ENCODE measurements at regions not wholly inside any gene's neighbourhood (a gene's known extent, or its start where the extent isn't known, plus 50 kb on each side); places are given as distances from the start of the nearest gene placed in this dataset.

DNA sequence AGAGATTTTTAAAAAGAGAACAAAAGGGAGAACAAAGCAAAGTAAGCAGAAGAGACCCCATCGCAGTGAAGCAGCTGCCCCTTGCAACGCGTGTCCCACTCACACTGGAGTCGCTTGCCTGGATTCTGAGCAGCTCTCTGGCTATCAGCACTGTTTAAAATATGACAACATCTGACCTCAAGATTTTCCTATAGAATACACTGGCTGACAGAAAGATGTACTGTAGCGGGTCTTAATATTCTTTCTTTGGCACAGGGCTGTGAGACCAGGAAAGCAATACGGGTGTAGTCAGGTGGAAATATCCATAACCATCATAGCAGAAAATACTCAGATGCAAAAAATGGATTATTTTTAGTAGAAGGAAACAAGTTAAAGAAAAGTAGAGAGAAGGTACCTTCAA, 125.7 kb upstream of the TNS3 start:
- no peaks in the 10 kb centered on the region for H3K36me3 Mint-ChIP-seq
- H3K4me1 Mint-ChIP-seq, result no peaks in the 10 kb centered on the region
- H3K9me3 ChIP-seq (ENCODE audit: control insufficient read depth in 1 of 2, low read length in 2 of 2), result no peaks in the 10 kb centered on the region
- H3K4me1 ChIP-seq (ENCODE audit: insufficient read depth, low read length), result no peaks in the 10 kb centered on the region
- H3K27ac ChIP-seq (ENCODE audit: low read depth, low read length), result no peak overlapping the region
- no peak for DNase-seq
- H3K9me3 Mint-ChIP-seq, result no peaks in the 10 kb centered on the region
- ChIA-PET CTCF (ENCODE audit: partially characterized antibody) (no interaction called here), POLR2A (ENCODE audit: partially characterized antibody) (no interaction called here)
- H3K27me3 ChIP-seq (ENCODE audit: insufficient read depth, low read length), result no peaks in the 10 kb centered on the region
- H3K36me3 ChIP-seq (ENCODE audit: insufficient read depth, low read length), result no peaks in the 10 kb centered on the region
- no peak overlapping the region for H3K4me3 ChIP-seq (ENCODE audit: low read length in 2 of 2)
- no peak overlapping the region for H3K4me3 Mint-ChIP-seq
- H3K27ac Mint-ChIP-seq, result no peak overlapping the region
- intact Hi-C loops (cut with micrococcal nuclease), result no loop called here
- H3K27me3 Mint-ChIP-seq, result no peaks in the 10 kb centered on the region

DNA sequence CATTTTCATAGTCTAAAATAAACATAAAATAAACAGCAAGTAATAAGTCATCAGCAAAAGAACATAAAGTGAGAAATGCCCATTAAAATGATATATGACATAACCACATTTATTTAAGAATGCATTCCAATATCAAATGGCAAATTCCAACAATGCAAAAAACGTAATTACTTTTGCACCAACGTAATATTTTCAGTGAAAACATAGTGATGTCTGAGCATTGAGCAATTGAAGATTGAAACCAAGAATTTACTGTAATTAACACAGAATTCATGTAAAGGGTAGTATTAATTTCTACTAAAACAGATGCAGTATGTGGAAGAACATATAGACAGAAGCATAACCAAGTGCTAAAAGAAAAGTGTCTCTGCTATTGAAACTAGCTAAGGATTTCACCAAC, 123.0 kb upstream of the TNS3 start:
- CTCF ChIA-PET (ENCODE audit: partially characterized antibody), result no interaction called here
- H3K27ac Mint-ChIP-seq, result no peak overlapping the region
- H3K27me3 Mint-ChIP-seq, result no peaks in the 10 kb centered on the region
- Histone ChIP-seq H3K36me3 (ENCODE audit: insufficient read depth, low read length) (no peaks in the 10 kb centered on the region), H3K27me3 (ENCODE audit: insufficient read depth, low read length) (no peaks in the 10 kb centered on the region), H3K4me3 (ENCODE audit: low read length in 2 of 2) (no peak overlapping the region), H3K27ac (ENCODE audit: low read depth, low read length) (no peak overlapping the region), H3K9me3 (ENCODE audit: control insufficient read depth in 1 of 2, low read length in 2 of 2) (no peaks in the 10 kb centered on the region), H3K4me1 (ENCODE audit: insufficient read depth, low read length) (no peaks in the 10 kb centered on the region)
- H3K4me1 Mint-ChIP-seq, result no peaks in the 10 kb centered on the region
- DNase-seq, result no peak
- H3K36me3 Mint-ChIP-seq, result no peaks in the 10 kb centered on the region
- POLR2A ChIA-PET (ENCODE audit: partially characterized antibody), result no interaction called here
- no peaks in the 10 kb centered on the region for H3K9me3 Mint-ChIP-seq
- intact Hi-C loops (cut with micrococcal nuclease), result no loop called here
- no peak overlapping the region for H3K4me3 Mint-ChIP-seq

DNA sequence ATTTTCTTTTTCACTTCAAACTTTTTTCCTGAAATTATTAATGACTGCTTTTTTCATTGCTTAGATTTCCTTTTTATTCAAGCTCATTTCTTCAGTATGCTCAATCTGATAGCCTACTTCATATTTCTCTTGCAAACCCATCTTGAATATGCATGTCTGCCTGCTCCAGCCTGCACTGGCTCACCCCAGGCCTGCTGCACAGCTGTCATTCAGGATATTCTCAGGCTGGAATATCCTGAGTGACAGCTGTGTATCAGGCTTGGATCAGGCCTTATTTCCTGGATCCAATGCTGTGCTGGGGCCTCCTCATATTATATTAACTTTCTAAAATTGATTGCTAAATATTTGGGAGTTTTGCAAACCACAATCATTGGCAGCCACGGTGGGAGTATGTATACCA, 120.2 kb upstream of the TNS3 start:
- Histone ChIP-seq H3K36me3 (ENCODE audit: insufficient read depth, low read length) (no peaks in the 10 kb centered on the region), H3K27ac (ENCODE audit: low read depth, low read length) (no peak overlapping the region), H3K4me1 (ENCODE audit: insufficient read depth, low read length) (no peaks in the 10 kb centered on the region), H3K9me3 (ENCODE audit: control insufficient read depth in 1 of 2, low read length in 2 of 2) (no peaks in the 10 kb centered on the region), H3K27me3 (ENCODE audit: insufficient read depth, low read length) (no peaks in the 10 kb centered on the region), H3K4me3 (ENCODE audit: low read length in 2 of 2) (no peak overlapping the region)
- ChIA-PET POLR2A (ENCODE audit: partially characterized antibody) (no interaction called here), CTCF (ENCODE audit: partially characterized antibody) (no interaction called here)
- no peaks in the 10 kb centered on the region for H3K36me3 Mint-ChIP-seq
- no peak overlapping the region for H3K4me3 Mint-ChIP-seq
- H3K27ac Mint-ChIP-seq, result no peak overlapping the region
- intact Hi-C loops (cut with micrococcal nuclease), result no loop called here
- DNase-seq, result no peak
- H3K4me1 Mint-ChIP-seq, result no peaks in the 10 kb centered on the region
- no peaks in the 10 kb centered on the region for H3K27me3 Mint-ChIP-seq
- H3K9me3 Mint-ChIP-seq, result no peaks in the 10 kb centered on the region

DNA sequence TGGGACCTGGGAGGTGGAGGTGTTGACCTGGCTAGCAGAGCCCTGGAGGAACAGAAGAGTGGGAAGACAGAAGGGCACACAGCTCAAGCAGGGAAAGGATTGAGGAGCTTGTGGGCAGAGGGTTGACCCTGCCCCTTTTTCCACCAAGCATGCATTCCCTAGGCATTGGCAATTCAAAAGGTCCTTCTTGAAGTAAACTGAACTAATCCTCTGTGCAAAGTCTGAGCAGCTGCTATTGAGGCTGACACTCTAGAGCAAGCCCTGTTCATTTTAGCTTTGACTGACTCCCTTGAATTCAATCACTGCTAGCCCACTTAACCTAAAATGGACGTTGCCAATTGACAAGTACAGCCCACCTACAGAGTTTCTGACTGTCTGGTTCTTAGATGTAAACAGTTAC, 116.5 kb upstream of the TNS3 start:
- POLR2A ChIA-PET (ENCODE audit: partially characterized antibody), result no interaction called here

DNA sequence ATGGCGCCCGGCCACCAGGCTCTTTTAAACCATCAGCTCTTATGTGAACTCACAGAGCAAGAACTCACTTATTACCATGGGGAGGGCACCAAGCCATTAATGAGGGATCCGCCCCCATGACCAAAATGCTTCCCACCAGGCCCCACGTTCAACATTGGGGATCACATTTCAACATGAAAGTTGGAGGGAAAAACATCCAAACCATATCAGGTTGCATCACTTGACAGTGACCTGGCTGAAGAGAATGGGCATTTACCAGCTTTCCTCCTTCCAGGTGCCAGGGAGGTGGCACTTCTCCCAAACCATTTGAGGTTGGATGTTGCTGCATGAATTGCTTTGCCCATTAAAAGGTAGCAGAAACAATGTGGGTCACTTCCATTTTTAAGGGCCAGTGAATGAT, 115.6 kb upstream of the TNS3 start:
- H3K27ac ChIP-seq (ENCODE audit: low read depth, low read length), result no peak overlapping the region
- H3K9me3 Mint-ChIP-seq, result peaks cover 0 to 4% (median 0%) of the 10 kb centered on the region in 8 donors
- intact Hi-C loops (cut with micrococcal nuclease), result no loop called here
- no peak for DNase-seq
- no peaks in the 10 kb centered on the region for H3K36me3 Mint-ChIP-seq
- no peak overlapping the region for H3K4me3 ChIP-seq (ENCODE audit: low read length in 2 of 2)
- no peak overlapping the region for H3K27ac Mint-ChIP-seq
- no peaks in the 10 kb centered on the region for H3K9me3 ChIP-seq (ENCODE audit: control insufficient read depth in 1 of 2, low read length in 2 of 2)
- peaks cover 0 to 2% of the 10 kb centered on the region in 2 donors for H3K27me3 Mint-ChIP-seq
- H3K4me3 Mint-ChIP-seq, result no peak overlapping the region
- no peaks in the 10 kb centered on the region for H3K4me1 ChIP-seq (ENCODE audit: insufficient read depth, low read length)
- H3K36me3 ChIP-seq (ENCODE audit: insufficient read depth, low read length), result no peaks in the 10 kb centered on the region
- CTCF ChIA-PET (ENCODE audit: partially characterized antibody), result no interaction called here
- no peaks in the 10 kb centered on the region for H3K4me1 Mint-ChIP-seq
- POLR2A ChIA-PET (ENCODE audit: partially characterized antibody), result no interaction called here
- H3K27me3 ChIP-seq (ENCODE audit: insufficient read depth, low read length), result no peaks in the 10 kb centered on the region

More for the DNA sequence above, 116.5 kb upstream of the TNS3 start:
- Mint-ChIP-seq H3K27ac (no peak overlapping the region), H3K36me3 (no peaks in the 10 kb centered on the region), H3K4me3 (no peak overlapping the region), H3K27me3 (peaks cover 0 to under 1% of the 10 kb centered on the region in 2 donors), H3K4me1 (no peaks in the 10 kb centered on the region), H3K9me3 (peaks cover 0 to 4% (median 0%) of the 10 kb centered on the region in 8 donors)
- no peak overlapping the region for H3K4me3 ChIP-seq (ENCODE audit: low read length in 2 of 2)
- H3K4me1 ChIP-seq (ENCODE audit: insufficient read depth, low read length), result no peaks in the 10 kb centered on the region
- H3K9me3 ChIP-seq (ENCODE audit: control insufficient read depth in 1 of 2, low read length in 2 of 2), result no peaks in the 10 kb centered on the region
- no peaks in the 10 kb centered on the region for H3K27me3 ChIP-seq (ENCODE audit: insufficient read depth, low read length)
- CTCF ChIA-PET (ENCODE audit: partially characterized antibody), result no interaction called here
- no peak overlapping the region for H3K27ac ChIP-seq (ENCODE audit: low read depth, low read length)
- H3K36me3 ChIP-seq (ENCODE audit: insufficient read depth, low read length), result no peaks in the 10 kb centered on the region
- no peak for DNase-seq
- intact Hi-C loops (cut with micrococcal nuclease), result no loop called here

DNA sequence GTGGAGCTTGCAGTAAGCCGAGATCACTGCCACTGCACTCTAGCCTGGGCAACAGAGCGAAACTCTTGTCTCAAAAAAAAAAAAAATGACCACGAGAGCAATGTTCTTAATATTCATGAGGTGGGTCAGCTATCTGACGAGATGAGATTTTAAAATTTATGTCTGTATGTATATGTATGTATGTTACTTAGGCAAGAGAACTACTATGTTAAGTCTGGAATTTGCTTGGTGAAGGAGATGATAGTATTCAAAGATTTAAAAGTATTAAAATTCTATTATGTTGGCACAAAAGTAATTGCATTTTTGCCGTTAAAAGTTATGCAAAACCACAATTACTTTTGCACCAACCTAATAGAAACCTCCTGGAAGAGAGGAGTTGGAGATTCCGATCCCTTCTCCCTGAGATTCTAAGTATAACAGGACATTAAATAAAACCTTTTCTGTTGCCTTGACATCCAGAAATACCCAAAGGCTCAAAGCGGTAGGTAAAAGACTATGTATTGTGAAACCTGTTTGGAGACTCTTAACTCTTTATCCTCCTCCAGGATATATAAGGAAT, 114.3 kb upstream of the TNS3 start:
- no peaks in the 10 kb centered on the region for H3K36me3 Mint-ChIP-seq
- intact Hi-C loops (cut with micrococcal nuclease), result no loop called here

DNA sequence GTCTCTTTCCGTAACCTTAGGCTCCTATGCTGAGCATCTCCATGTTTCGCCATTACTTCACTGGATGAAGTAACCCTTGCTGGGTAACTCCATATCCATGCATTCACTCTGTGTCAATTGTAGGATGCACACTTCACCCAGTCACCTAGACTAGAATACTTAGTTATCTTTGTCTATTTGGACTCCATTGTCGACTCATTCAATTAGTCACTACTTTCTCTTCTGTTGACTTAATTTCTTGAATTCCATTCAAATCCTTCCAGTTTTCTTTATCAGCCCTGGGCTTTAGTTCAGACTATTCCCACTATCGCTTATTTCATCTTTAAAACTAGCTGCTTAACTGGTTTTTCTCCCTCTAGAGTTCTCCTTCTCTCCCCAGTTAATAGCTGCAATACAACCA, 111.3 kb upstream of the TNS3 start:
- H3K9me3 ChIP-seq (ENCODE audit: control insufficient read depth in 1 of 2, low read length in 2 of 2), result no peaks in the 10 kb centered on the region
- no peak overlapping the region for H3K4me3 ChIP-seq (ENCODE audit: low read length in 2 of 2)
- Mint-ChIP-seq H3K27me3 (peaks cover 0 to 2% of the 10 kb centered on the region in 2 donors), H3K9me3 (peaks cover 0 to 4% (median 0%) of the 10 kb centered on the region in 8 donors), H3K4me3 (no peak overlapping the region), H3K4me1 (no peaks in the 10 kb centered on the region), H3K36me3 (no peaks in the 10 kb centered on the region), H3K27ac (no peak overlapping the region)
- DNase-seq, result no peak
- no peaks in the 10 kb centered on the region for H3K4me1 ChIP-seq (ENCODE audit: insufficient read depth, low read length)
- CTCF ChIA-PET (ENCODE audit: partially characterized antibody), result no interaction called here
- no peaks in the 10 kb centered on the region for H3K27me3 ChIP-seq (ENCODE audit: insufficient read depth, low read length)
- no peaks in the 10 kb centered on the region for H3K36me3 ChIP-seq (ENCODE audit: insufficient read depth, low read length)
- POLR2A ChIA-PET (ENCODE audit: partially characterized antibody), result no interaction called here
- no peak overlapping the region for H3K27ac ChIP-seq (ENCODE audit: low read depth, low read length)
- intact Hi-C loops (cut with micrococcal nuclease), result no loop called here

More for the DNA sequence above, 114.3 kb upstream of the TNS3 start:
- H3K4me1 ChIP-seq (ENCODE audit: insufficient read depth, low read length), result no peaks in the 10 kb centered on the region
- no peaks in the 10 kb centered on the region for H3K9me3 ChIP-seq (ENCODE audit: control insufficient read depth in 1 of 2, low read length in 2 of 2)
- ChIA-PET CTCF (ENCODE audit: partially characterized antibody) (no interaction called here), POLR2A (ENCODE audit: partially characterized antibody) (no interaction called here)
- Mint-ChIP-seq H3K9me3 (peaks cover 0 to 4% (median 0%) of the 10 kb centered on the region in 8 donors), H3K4me3 (no peak overlapping the region), H3K27me3 (peaks cover 0 to 2% of the 10 kb centered on the region in 2 donors), H3K27ac (no peak overlapping the region), H3K4me1 (no peaks in the 10 kb centered on the region)
- no peak overlapping the region for H3K4me3 ChIP-seq (ENCODE audit: low read length in 2 of 2)
- no peak overlapping the region for H3K27ac ChIP-seq (ENCODE audit: low read depth, low read length)
- no peak for DNase-seq
- H3K36me3 ChIP-seq (ENCODE audit: insufficient read depth, low read length), result no peaks in the 10 kb centered on the region
- no peaks in the 10 kb centered on the region for H3K27me3 ChIP-seq (ENCODE audit: insufficient read depth, low read length)

DNA sequence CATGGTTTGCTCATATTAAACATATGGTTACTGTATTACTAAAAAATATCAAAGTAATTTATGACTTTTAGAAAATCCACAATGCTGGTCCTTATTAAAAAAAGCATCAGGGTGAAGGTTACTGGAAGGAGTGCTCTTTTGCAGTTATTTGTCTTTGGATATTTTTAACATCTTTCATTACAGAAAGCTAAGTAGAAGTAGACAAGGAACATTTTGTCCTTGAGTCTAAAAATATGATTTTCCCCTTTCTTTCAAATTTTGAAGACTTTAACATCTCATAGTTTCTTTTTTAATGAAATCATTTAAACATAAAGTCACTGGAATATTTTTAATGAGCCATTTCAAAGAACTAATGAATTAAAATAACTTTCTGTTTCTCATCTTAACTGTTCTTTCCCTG, 110.1 kb upstream of the TNS3 start:
- H3K27ac ChIP-seq (ENCODE audit: low read depth, low read length), result no peak overlapping the region
- Mint-ChIP-seq H3K4me1 (no peaks in the 10 kb centered on the region), H3K27me3 (peaks cover 0 to 2% of the 10 kb centered on the region in 2 donors), H3K36me3 (no peaks in the 10 kb centered on the region), H3K4me3 (no peak overlapping the region), H3K9me3 (peaks cover 0 to 4% (median 0%) of the 10 kb centered on the region in 8 donors), H3K27ac (no peak overlapping the region)
- no peak overlapping the region for H3K4me3 ChIP-seq (ENCODE audit: low read length in 2 of 2)
- no peaks in the 10 kb centered on the region for H3K9me3 ChIP-seq (ENCODE audit: control insufficient read depth in 1 of 2, low read length in 2 of 2)
- intact Hi-C loops (cut with micrococcal nuclease), result no loop called here
- H3K27me3 ChIP-seq (ENCODE audit: insufficient read depth, low read length), result no peaks in the 10 kb centered on the region
- H3K4me1 ChIP-seq (ENCODE audit: insufficient read depth, low read length), result no peaks in the 10 kb centered on the region
- H3K36me3 ChIP-seq (ENCODE audit: insufficient read depth, low read length), result no peaks in the 10 kb centered on the region
- ChIA-PET POLR2A (ENCODE audit: partially characterized antibody) (no interaction called here), CTCF (ENCODE audit: partially characterized antibody) (no interaction called here)
- DNase-seq, result no peak
